Keratinocyte (primary cell): ENCODE measurements at regions not wholly inside any gene's neighbourhood (a gene's known extent, or its start where the extent isn't known, plus 50 kb on each side); places are given as distances from the start of the nearest gene placed in this dataset.

Source experiments
- CTCF ChIP-seq, 3 experiments: IDR thresholded peaks in 1 of 3; conservative IDR thresholded peaks in 1 of 3; optimal IDR thresholded peaks in 1 of 3; 2 replicates in 2 of 3; 3 replicates in 1 of 3; pipeline versions ENCODE3 to v1.5.1; 2011; ENCODE audit warnings: low read length in 3 of 3, mild to moderate bottlenecking in 3 of 3, moderate library complexity in 2 of 3, control low read depth in 1 of 3, inconsistent platforms in 1 of 3; ENCODE audit not compliant: insufficient read depth in 2 of 3; ENCODE audit errors: extremely low read depth in 1 of 3
- EZH2 ChIP-seq: IDR thresholded peaks from one replicate; pipeline ENCODE4 v1.6.1; 2012; ENCODE audit warnings: inconsistent platforms, mild to moderate bottlenecking, low read length, moderate library complexity

GRCh38 chr6:111992851-111993250, 61.1 kb upstream of the CCN6 start:
- TF ChIP-seq CTCF (optimal IDR thresholded peaks at IDR 0.05 in 1 of 3, IDR thresholded peaks at IDR 0.05 in 1 of 3, conservative IDR thresholded peaks at IDR 0.05 in 1 of 3; ENCODE audit: extremely low read depth in 1 of 3, insufficient read depth in 2 of 3, low read length in 3 of 3) (no peak), EZH2 (no peak)
